ENCODE measurements at regions not wholly inside any gene's neighbourhood (a gene's known extent, or its start where the extent isn't known, plus 50 kb on each side); places are given as distances from the start of the nearest gene placed in this dataset.

DNA sequence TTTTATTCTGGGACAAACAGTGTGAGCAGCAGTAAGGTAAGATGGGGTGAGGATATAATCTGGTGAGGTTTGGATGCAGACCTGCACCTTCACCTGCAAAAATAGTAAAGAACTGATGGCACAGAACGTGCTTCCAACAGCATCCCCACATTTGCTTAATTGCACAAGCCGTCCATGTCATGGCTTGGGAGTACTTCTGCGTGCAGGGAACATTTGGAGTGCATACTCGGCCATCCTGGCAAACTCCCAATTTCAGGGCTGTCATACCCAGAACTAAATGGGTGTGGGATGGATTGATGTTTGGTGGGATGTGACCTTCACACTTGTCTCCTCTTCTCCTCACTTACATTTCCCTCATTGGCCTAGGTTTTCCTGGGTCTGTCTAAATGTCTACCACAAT, 76.8 kb upstream of the TSPY4 start:
- no peak for DNase-seq (ENCODE audit: low spot score)
- no peak overlapping the region for H2AFZ ChIP-seq (ENCODE audit: low read length)
- 0% methylated on average over 2 of the region's 4 CpGs for WGBS (ENCODE audit: low lambda C conversion rate)
- H3K9me3 ChIP-seq (ENCODE audit: low read length) = no peaks in the 10 kb centered on the region
- in situ Hi-C loops (cut with HindIII; ENCODE audit: extremely low pct_ligation_motif_present, low pct_unique_long_range_greater_than_20kb) = no loop called here
- no peak overlapping the region for H3K27ac ChIP-seq (ENCODE audit: extremely low read length, insufficient read depth, low read length)
- H3K4me1 ChIP-seq (ENCODE audit: insufficient read depth, low read length) = no peaks in the 10 kb centered on the region
- no peaks in the 10 kb centered on the region for H4K20me1 ChIP-seq (ENCODE audit: insufficient read depth, low read length)
- POLR2A ChIA-PET = no interaction called here
- no TSS peak for BruUV-seq (replicated peaks)
- ATAC-seq = no peak
- intact Hi-C loops (cut with micrococcal nuclease; ENCODE audit: unreplicated experiment) = no loop called here
- TF ChIP-seq ARNT (IDR thresholded peaks at IDR 0.05) (no peak), SAFB2 (CRISPR knock-in tag; IDR thresholded peaks at IDR 0.05; ENCODE audit: borderline replicate concordance, low read depth) (no peak), FOXO1 (CRISPR knock-in tag; IDR thresholded peaks at IDR 0.05) (no peak), IKZF1 (IDR thresholded peaks at IDR 0.05) (no peak), TRIM22 (IDR thresholded peaks at IDR 0.05) (no peak), RBM22 (optimal IDR thresholded peaks at IDR 0.05; ENCODE audit: low read length) (no peak), CBX5 (CRISPR knock-in tag; IDR thresholded peaks at IDR 0.05; ENCODE audit: borderline replicate concordance) (no peak), GLI4 (CRISPR knock-in tag; IDR thresholded peaks at IDR 0.05; ENCODE audit: borderline replicate concordance) (no peak), PATZ1 (CRISPR knock-in tag; IDR thresholded peaks at IDR 0.05) (no peak)
- no peaks in the 10 kb centered on the region for H3K36me3 ChIP-seq (replicated peaks in 1 of 2; ENCODE audit: control insufficient read depth in 1 of 2, insufficient read depth in 2 of 2, low read length in 2 of 2)
- no peaks in the 10 kb centered on the region for H3K27me3 ChIP-seq (ENCODE audit: control insufficient read depth in 1 of 2, insufficient read depth in 2 of 2, low read length in 2 of 2)
- H3K4me2 ChIP-seq (ENCODE audit: low read depth, low read length) = no peak overlapping the region
- CTCF ChIA-PET (ENCODE audit: low intra/inter-chr PET ratio, low total read pairs) = no interaction called here
- H3K9ac ChIP-seq (ENCODE audit: insufficient read depth, low read depth, low read length) = no peak overlapping the region
- H3K79me2 ChIP-seq (ENCODE audit: insufficient read depth, low read length) = no peaks in the 10 kb centered on the region
- H3K4me3 ChIP-seq (replicated peaks in 1 of 3; ENCODE audit: insufficient read depth in 1 of 3, low read depth in 2 of 3, low read length in 3 of 3) = no peak overlapping the region
- no peak for FAIRE-seq

All from HepG2 (cell line).